ENCODE measurements at regions not wholly inside any gene's neighbourhood (a gene's known extent, or its start where the extent isn't known, plus 50 kb on each side); places are given as distances from the start of the nearest gene placed in this dataset.

DNA sequence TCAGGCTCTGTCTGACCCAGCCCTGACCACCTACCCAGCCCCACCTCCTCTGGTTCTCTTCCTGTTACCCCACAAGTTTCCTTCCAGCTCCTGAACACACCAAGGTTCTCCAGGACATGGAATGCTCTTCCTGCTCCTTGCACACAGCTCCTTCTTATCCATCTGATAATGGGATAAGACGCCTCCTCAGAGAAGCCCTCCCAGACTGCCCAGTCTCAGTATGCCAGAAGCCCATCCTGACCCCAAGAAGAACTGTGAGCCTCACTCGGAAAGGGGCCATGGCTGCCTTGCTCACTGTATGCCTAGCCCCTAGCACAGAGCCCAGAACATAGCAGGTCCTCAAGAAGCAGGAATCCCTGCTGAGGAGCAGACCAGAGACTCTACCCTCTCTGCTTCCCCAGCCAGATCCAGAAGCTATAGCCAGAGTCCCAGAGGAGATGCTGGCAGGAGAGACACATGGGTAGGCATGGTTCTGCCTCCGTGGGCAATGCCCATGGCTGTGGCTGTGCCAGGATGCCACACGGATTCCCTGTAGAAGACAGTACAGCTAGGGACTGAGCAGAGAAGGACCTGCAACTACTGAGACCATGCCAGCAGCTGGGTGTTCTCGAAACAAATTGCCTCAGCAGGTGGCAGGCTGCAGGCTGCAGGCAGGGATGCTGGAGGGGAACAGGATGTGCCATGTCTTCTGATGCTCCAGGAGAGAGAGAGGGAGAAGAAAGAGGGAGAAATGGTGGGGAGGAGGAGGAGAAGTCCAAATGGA is 74.0 kb upstream of the LINGO1 start:
- H3K4me3 ChIP-seq (ENCODE audit: low read depth, low read length): no peak overlapping the region
- no peak overlapping the region for H3K9ac ChIP-seq (ENCODE audit: low read depth, low read length)
- H3K27me3 ChIP-seq (ENCODE audit: control insufficient read depth, insufficient read depth, low read length): no peaks in the 10 kb centered on the region
- peaks cover 3% of the 10 kb centered on the region; the same call in 1 of the 2 replicates for H3K4me1 ChIP-seq (ENCODE audit: control insufficient read depth, insufficient read depth, low read length)
- H3K9me3 ChIP-seq (ENCODE audit: control insufficient read depth, insufficient read depth, low read length): no peaks in the 10 kb centered on the region
- H3K36me3 ChIP-seq (ENCODE audit: control insufficient read depth, insufficient read depth, low read length): no peaks in the 10 kb centered on the region
- no peak overlapping the region for H3K27ac ChIP-seq (ENCODE audit: low read depth, low read length)

DNA sequence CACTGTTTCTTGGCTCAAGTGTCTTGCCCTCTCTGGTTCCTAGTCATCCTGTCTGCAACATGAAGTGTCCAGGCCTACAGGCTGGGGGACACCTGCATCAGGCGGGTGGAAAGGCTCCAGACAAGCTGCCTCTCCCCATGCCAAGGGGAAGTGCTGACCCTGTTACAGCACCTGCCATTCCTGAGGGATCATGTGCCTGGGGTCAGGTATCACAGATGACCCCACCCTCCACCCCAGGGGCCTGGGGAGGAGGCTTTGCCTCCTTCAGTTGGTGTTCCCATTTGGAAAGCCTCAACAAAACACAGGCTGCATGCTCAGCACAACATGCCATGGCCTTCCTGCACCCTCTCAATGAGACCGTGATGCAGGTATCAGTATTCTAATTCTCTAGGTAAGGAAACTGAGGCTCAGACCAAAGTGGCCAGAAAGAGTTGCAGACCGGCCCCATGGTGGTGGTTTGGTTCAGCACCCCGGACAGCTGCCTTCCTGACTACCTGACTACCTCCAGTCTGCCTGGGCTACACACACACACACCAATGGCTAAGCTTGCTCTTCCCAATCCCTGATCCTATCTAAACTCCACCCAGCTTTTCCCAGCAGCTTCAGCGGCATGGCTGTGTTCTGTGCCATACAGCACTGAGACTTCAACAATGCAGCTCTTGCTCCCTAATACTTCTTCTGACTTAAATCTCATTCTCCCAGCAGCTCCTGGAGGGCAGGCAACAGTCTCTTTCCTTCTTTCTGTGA is 69.7 kb upstream of the LINGO1 start:
- Histone ChIP-seq H3K9me3 (ENCODE audit: control insufficient read depth, insufficient read depth, low read length) (no peaks in the 10 kb centered on the region), H3K27me3 (ENCODE audit: control insufficient read depth, insufficient read depth, low read length) (no peaks in the 10 kb centered on the region), H3K36me3 (ENCODE audit: control insufficient read depth, insufficient read depth, low read length) (no peaks in the 10 kb centered on the region), H3K4me3 (ENCODE audit: low read depth, low read length) (no peak overlapping the region), H3K4me1 (ENCODE audit: control insufficient read depth, insufficient read depth, low read length) (peaks cover 3% of the 10 kb centered on the region; the same call in 1 of the 2 replicates), H3K9ac (ENCODE audit: low read depth, low read length) (no peak overlapping the region), H3K27ac (ENCODE audit: low read depth, low read length) (no peak overlapping the region)

DNA sequence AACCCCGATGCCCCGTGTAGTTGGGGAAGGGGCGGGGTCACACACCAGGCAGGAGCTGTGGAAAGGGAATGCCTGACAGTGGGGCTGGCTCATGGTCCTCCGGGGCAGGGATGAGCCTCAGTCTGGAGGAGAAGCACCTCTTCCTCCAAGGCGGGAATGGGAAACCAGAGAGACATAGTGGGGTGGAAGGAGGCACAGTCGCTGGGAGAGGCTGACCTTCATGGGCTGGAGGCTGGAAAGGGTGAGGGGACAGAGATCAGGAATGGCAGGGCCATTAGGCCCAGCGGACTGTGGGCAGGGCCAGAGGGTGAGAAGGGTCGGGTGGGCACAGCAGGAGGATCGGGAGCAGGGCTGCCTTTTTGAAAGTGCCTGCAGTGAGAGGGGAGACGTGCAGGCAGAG is 65.8 kb upstream of the LINGO1 start:
- H3K27ac ChIP-seq (ENCODE audit: low read depth, low read length): no peak overlapping the region
- peaks cover 3% of the 10 kb centered on the region; the same call in 1 of the 2 replicates for H3K4me1 ChIP-seq (ENCODE audit: control insufficient read depth, insufficient read depth, low read length)
- no peak overlapping the region for H3K9ac ChIP-seq (ENCODE audit: low read depth, low read length)
- H3K4me3 ChIP-seq (ENCODE audit: low read depth, low read length): no peak overlapping the region
- no peaks in the 10 kb centered on the region for H3K9me3 ChIP-seq (ENCODE audit: control insufficient read depth, insufficient read depth, low read length)
- no peaks in the 10 kb centered on the region for H3K36me3 ChIP-seq (ENCODE audit: control insufficient read depth, insufficient read depth, low read length)
- no peaks in the 10 kb centered on the region for H3K27me3 ChIP-seq (ENCODE audit: control insufficient read depth, insufficient read depth, low read length)

DNA sequence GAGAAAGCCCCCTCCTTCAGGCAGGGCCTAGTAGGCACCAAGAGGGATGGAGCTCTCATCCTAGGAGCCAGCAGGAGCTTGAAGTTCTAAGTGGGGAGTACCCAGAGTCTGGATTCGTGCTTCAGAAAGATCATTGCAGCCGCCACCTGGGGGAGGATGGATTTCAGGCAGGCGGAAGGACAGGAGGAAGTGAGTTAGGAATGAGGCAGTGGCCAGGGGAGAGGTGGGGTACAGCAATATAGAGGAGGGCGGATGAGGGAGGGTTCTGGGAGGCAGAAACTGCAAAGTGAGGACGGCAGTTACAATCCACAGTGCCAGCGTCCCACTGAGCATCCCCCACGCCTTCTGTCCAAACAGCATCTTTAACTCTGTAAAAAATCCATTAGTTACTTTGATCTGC is 65.2 kb upstream of the LINGO1 start:
- Histone ChIP-seq H3K4me1 (ENCODE audit: control insufficient read depth, insufficient read depth, low read length) (peaks cover 3% of the 10 kb centered on the region; the same call in 1 of the 2 replicates), H3K9me3 (ENCODE audit: control insufficient read depth, insufficient read depth, low read length) (no peaks in the 10 kb centered on the region), H3K27ac (ENCODE audit: low read depth, low read length) (no peak overlapping the region), H3K27me3 (ENCODE audit: control insufficient read depth, insufficient read depth, low read length) (no peaks in the 10 kb centered on the region), H3K4me3 (ENCODE audit: low read depth, low read length) (no peak overlapping the region), H3K9ac (ENCODE audit: low read depth, low read length) (no peak overlapping the region), H3K36me3 (ENCODE audit: control insufficient read depth, insufficient read depth, low read length) (no peaks in the 10 kb centered on the region)

DNA sequence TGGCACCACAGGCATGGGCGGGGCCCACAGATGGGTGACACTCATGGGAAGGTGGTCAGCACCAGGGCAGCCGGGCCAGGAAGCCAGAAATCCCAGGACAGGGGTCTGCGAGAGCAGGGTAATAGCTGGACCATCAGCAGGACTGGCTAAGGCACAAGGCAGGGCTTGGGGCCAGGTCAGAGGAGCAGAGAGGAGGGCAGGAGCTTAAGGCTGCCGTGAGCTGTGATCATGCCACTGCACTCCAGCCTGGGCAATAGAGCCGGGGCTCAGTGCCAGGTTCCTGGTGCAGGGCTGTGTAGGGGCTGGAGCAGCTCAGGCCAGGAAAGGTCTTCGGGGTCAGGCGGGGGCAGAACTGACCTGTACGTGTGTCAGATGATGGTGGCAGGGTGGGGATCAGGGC is 64.2 kb upstream of the LINGO1 start:
- Histone ChIP-seq H3K9ac (ENCODE audit: low read depth, low read length) (no peak overlapping the region), H3K4me3 (ENCODE audit: low read depth, low read length) (no peak overlapping the region), H3K27me3 (ENCODE audit: control insufficient read depth, insufficient read depth, low read length) (no peaks in the 10 kb centered on the region), H3K36me3 (ENCODE audit: control insufficient read depth, insufficient read depth, low read length) (no peaks in the 10 kb centered on the region), H3K27ac (ENCODE audit: low read depth, low read length) (no peak overlapping the region), H3K4me1 (ENCODE audit: control insufficient read depth, insufficient read depth, low read length) (no peaks in the 10 kb centered on the region), H3K9me3 (ENCODE audit: control insufficient read depth, insufficient read depth, low read length) (no peaks in the 10 kb centered on the region)

DNA sequence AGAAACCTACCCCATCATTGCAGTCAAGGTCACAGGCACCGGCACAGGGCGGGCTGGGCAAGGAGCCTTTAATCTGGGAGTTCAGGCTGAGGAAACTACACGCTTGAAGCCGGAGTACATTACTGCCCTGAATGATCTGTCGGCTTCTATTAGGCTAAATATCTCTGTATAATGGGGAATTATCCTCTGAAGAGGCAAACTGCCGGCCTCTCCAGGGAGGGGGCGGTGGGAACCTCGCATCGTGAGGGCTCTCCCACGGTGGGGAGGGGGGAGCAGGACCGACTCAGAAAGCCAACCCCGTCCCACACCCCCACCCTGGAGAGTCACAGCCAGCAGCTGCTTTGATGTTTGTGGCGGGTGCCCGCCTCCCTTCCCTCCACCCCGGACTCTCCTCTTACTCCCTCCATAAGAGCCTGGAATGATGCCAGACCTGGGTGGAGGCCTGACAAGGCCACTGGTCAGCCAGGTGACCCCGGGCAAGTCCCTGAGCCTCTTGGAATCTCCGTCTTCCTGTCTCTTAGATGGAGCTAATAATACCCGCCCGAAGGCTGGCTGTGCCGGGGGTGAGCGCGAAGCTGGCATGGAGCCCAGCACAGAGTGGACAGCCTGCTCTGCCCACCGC is 63.4 kb upstream of the LINGO1 start:
- no peaks in the 10 kb centered on the region for H3K36me3 ChIP-seq (ENCODE audit: control insufficient read depth, insufficient read depth, low read length)
- H3K9me3 ChIP-seq (ENCODE audit: control insufficient read depth, insufficient read depth, low read length): no peaks in the 10 kb centered on the region
- no peak overlapping the region for H3K4me3 ChIP-seq (ENCODE audit: low read depth, low read length)
- H3K27ac ChIP-seq (ENCODE audit: low read depth, low read length): no peak overlapping the region
- no peak overlapping the region for H3K9ac ChIP-seq (ENCODE audit: low read depth, low read length)
- no peaks in the 10 kb centered on the region for H3K27me3 ChIP-seq (ENCODE audit: control insufficient read depth, insufficient read depth, low read length)
- H3K4me1 ChIP-seq (ENCODE audit: control insufficient read depth, insufficient read depth, low read length): no peaks in the 10 kb centered on the region

DNA sequence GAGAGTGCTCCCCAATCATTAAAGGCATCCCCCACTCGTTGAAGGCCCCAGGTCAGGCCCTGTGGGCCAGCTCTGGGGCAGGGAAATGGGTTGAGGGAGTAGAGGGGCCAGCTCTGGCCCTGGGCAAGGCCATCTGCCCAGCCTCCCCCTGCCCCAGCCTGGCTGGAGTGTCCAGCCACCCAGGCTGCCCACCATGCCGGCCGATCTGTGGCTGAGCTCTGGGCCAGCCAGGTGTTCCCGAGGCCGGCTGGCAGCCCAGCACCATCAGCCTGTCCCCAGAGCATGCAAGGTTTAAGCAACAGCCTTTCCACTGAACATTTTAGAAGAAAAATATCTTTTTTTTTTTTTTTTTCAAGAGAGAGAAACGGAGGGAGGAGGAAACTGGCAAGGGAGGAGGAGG is 62.8 kb upstream of the LINGO1 start:
- H3K4me1 ChIP-seq (ENCODE audit: control insufficient read depth, insufficient read depth, low read length): no peaks in the 10 kb centered on the region
- H3K27ac ChIP-seq (ENCODE audit: low read depth, low read length): no peak overlapping the region

DNA sequence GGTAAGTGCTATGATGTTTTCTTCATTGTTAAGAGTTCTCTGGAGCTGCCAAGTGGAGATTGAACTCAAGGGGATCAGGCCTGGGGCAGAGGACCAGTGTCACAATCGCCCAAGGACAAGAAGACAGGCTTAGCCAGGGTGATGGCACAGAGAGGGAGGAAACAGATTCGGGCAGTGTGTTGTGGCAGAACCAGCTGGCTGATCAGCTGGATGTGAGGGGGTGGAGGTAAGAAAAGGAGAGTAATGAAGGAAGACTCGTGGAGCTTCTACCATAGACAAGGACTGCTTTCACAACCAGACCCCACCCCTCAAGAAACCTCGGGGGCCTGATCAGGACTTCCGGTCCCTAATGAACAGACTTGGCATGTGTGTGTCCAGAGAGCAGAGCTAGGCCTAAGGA is 60.9 kb upstream of the LINGO1 start:
- no peaks in the 10 kb centered on the region for H3K27me3 ChIP-seq (ENCODE audit: control insufficient read depth, insufficient read depth, low read length)

More for the DNA sequence above, 62.8 kb upstream of the LINGO1 start:
- no peaks in the 10 kb centered on the region for H3K36me3 ChIP-seq (ENCODE audit: control insufficient read depth, insufficient read depth, low read length)
- H3K4me3 ChIP-seq (ENCODE audit: low read depth, low read length): no peak overlapping the region
- H3K27me3 ChIP-seq (ENCODE audit: control insufficient read depth, insufficient read depth, low read length): no peaks in the 10 kb centered on the region
- no peaks in the 10 kb centered on the region for H3K9me3 ChIP-seq (ENCODE audit: control insufficient read depth, insufficient read depth, low read length)
- no peak overlapping the region for H3K9ac ChIP-seq (ENCODE audit: low read depth, low read length)

DNA sequence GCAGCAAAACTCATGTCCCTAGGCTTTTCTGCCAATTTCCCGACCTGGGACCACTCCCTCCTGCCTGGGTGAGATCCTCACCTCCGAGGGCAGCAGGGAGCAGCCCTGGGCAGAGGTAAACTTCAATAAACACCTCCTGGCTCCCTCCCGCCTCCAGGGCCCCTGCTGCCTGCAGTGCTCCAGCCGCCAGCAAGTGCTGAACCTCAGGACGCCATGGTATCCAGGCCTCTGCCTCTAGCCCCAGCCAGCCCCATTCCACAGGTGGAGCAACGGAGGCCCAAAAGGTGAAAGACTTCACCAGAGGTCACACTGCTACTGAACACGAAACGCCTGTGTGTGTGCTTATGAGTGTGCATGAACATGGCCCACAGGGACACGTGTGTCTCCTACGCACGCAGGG is 59.9 kb upstream of the LINGO1 start:
- no peaks in the 10 kb centered on the region for H3K9me3 ChIP-seq (ENCODE audit: control insufficient read depth, insufficient read depth, low read length)
- H3K36me3 ChIP-seq (ENCODE audit: control insufficient read depth, insufficient read depth, low read length): no peaks in the 10 kb centered on the region
- H3K27me3 ChIP-seq (ENCODE audit: control insufficient read depth, insufficient read depth, low read length): no peaks in the 10 kb centered on the region

More for the DNA sequence above, 60.9 kb upstream of the LINGO1 start:
- H3K9ac ChIP-seq (ENCODE audit: low read depth, low read length): no peak overlapping the region
- H3K9me3 ChIP-seq (ENCODE audit: control insufficient read depth, insufficient read depth, low read length): no peaks in the 10 kb centered on the region
- no peaks in the 10 kb centered on the region for H3K36me3 ChIP-seq (ENCODE audit: control insufficient read depth, insufficient read depth, low read length)
- no peak overlapping the region for H3K4me3 ChIP-seq (ENCODE audit: low read depth, low read length)
- H3K27ac ChIP-seq (ENCODE audit: low read depth, low read length): no peak overlapping the region
- H3K4me1 ChIP-seq (ENCODE audit: control insufficient read depth, insufficient read depth, low read length): no peaks in the 10 kb centered on the region

DNA sequence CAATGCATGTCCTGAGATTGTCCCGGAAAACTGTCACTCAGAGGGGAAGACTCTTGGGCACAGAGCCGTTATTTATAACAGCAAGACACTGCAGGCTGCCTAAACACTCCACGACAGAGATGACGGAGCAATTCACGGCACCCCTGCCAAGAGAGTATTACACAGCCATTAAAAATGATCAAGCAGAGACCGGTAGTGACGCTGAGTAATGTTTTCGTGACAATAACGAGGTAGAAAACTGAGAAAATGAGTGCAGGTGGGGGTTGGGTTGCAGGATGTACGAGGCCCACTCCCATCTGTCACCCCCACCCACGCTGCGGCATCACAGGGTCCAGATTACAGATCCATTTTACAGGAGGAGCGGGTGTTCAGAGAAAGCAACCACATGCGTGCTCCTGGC is 58.9 kb upstream of the LINGO1 start:
- H3K9me3 ChIP-seq (ENCODE audit: control insufficient read depth, insufficient read depth, low read length): no peaks in the 10 kb centered on the region
- no peaks in the 10 kb centered on the region for H3K36me3 ChIP-seq (ENCODE audit: control insufficient read depth, insufficient read depth, low read length)
- no peak overlapping the region for H3K9ac ChIP-seq (ENCODE audit: low read depth, low read length)
- H3K27ac ChIP-seq (ENCODE audit: low read depth, low read length): no peak overlapping the region
- H3K27me3 ChIP-seq (ENCODE audit: control insufficient read depth, insufficient read depth, low read length): no peaks in the 10 kb centered on the region
- no peaks in the 10 kb centered on the region for H3K4me1 ChIP-seq (ENCODE audit: control insufficient read depth, insufficient read depth, low read length)
- H3K4me3 ChIP-seq (ENCODE audit: low read depth, low read length): no peak overlapping the region

More for the DNA sequence above, 59.9 kb upstream of the LINGO1 start:
- no peak overlapping the region for H3K27ac ChIP-seq (ENCODE audit: low read depth, low read length)
- no peak overlapping the region for H3K4me3 ChIP-seq (ENCODE audit: low read depth, low read length)
- H3K9ac ChIP-seq (ENCODE audit: low read depth, low read length): no peak overlapping the region
- H3K4me1 ChIP-seq (ENCODE audit: control insufficient read depth, insufficient read depth, low read length): no peaks in the 10 kb centered on the region

DNA sequence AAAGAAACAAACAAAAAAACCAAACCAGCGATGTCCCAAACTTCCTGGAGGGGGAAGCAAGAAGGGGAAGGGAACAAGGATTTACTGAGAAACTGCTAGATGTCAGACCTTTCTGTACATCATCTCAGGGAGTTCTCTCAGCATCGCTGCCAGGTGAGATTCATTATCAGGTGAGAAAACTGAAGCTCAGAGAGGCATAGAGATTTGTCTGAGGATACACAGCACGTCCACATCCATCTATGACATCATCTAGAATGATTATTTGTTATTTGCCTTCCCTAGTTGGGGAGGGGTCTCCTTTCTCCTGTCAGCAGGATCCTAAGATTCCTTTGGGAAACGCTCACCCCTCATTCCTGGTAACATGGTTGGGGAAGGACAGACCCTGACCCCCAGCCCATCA is 57.1 kb upstream of the LINGO1 start:
- Histone ChIP-seq H3K9ac (ENCODE audit: low read depth, low read length) (no peak overlapping the region), H3K36me3 (ENCODE audit: control insufficient read depth, insufficient read depth, low read length) (no peaks in the 10 kb centered on the region), H3K4me1 (ENCODE audit: control insufficient read depth, insufficient read depth, low read length) (no peaks in the 10 kb centered on the region), H3K9me3 (ENCODE audit: control insufficient read depth, insufficient read depth, low read length) (no peaks in the 10 kb centered on the region), H3K27ac (ENCODE audit: low read depth, low read length) (no peak overlapping the region), H3K27me3 (ENCODE audit: control insufficient read depth, insufficient read depth, low read length) (no peaks in the 10 kb centered on the region), H3K4me3 (ENCODE audit: low read depth, low read length) (no peak overlapping the region)

All from HUES48 (cell line).